Activated B cell treated with CpG ODN at 0.5 μM for 24 hours (primary cell): ENCODE measurements at regions not wholly inside any gene's neighbourhood (a gene's known extent, or its start where the extent isn't known, plus 50 kb on each side); places are given as distances from the start of the nearest gene placed in this dataset.
"Not testable (repeated sequence)": the region's sequence is repeated elsewhere in the genome, so short reads cannot be mapped to it uniquely, and the experiment has no call there.

Source experiments
- ATAC-seq: fragments of 200-7000 bp; cut with Tn5 transposase; one replicate; pipeline ENCODE4 v1.10.0; 2021; ENCODE audit warnings: low read depth, mild to moderate bottlenecking, moderate library complexity
- CTCF ChIA-PET: fragments of 350-600 bp; sonication (Branson Sonifier 250); formaldehyde crosslinking; loops from one replicate; lab custom pipeline; 2021; ENCODE audit warnings: antibody characterized with exemption; lab: Charles Lee
- POLR2A ChIA-PET: fragments of 350-600 bp; sonication (Branson Sonifier 250); formaldehyde crosslinking; loops from one replicate; lab custom pipeline; 2021; ENCODE audit warnings: antibody characterized with exemption; lab: Charles Lee
- DNase-seq: peaks from one replicate; pipeline ENCODE4 v3.0.0; 2022
- H3K27ac Mint-ChIP-seq: one replicate; pipeline ENCODE4 v1.8.0; 2020; ENCODE audit warnings: mixed read lengths
- H3K27me3 Mint-ChIP-seq: one replicate; pipeline ENCODE4 v1.8.0; 2021; ENCODE audit warnings: mixed read lengths
- H3K36me3 Mint-ChIP-seq: one replicate; pipeline ENCODE4 v1.8.0; 2021; ENCODE audit warnings: low read depth, mixed read lengths
- H3K4me1 Mint-ChIP-seq: one replicate; pipeline ENCODE4 v1.8.0; 2021; ENCODE audit warnings: mixed read lengths
- H3K4me3 Mint-ChIP-seq: one replicate; pipeline ENCODE4 v1.8.0; 2020; ENCODE audit warnings: mild to moderate bottlenecking, mixed read lengths
- H3K9me3 Mint-ChIP-seq: one replicate; pipeline ENCODE4 v1.8.0; 2020; ENCODE audit warnings: mixed read lengths
- CTCF ChIP-seq: fragments of 200-600 bp; IDR thresholded peaks from one replicate; pipeline ENCODE4 v1.8.0; 2022; ENCODE audit warnings: antibody characterized with exemption, mild to moderate bottlenecking
- intact Hi-C: fragments of 100-400 bp; cut with micrococcal nuclease; formaldehyde crosslinking; loops from one replicate; pipeline ENCODE4 v1.15.1; 2024

- peaks cover 3% of the 10 kb centered on the region for H3K9me3 Mint-ChIP-seq
- H3K4me1 Mint-ChIP-seq: no peaks in the 10 kb centered on the region
- no peak overlapping the region for H3K4me3 Mint-ChIP-seq
- no peak for ATAC-seq
- POLR2A ChIA-PET: no interaction called here
- DNase-seq: no peak
- no peak overlapping the region for H3K27ac Mint-ChIP-seq
- no peaks in the 10 kb centered on the region for H3K36me3 Mint-ChIP-seq
- intact Hi-C loops: no loop called here
- CTCF ChIA-PET: no interaction called here
- no peaks in the 10 kb centered on the region for H3K27me3 Mint-ChIP-seq
- TF ChIP-seq CTCF: no peak
These were observed 501.7 kb upstream of the SEL1L start for GRCh38 chr14:82035397-82035796.

- POLR2A ChIA-PET, CTCF ChIA-PET: not testable (repeated sequence)
These were observed 504.4 kb upstream of the SEL1L start for GRCh38 chr14:82038066-82038465.

GRCh38 chr14:82045339-82045738, 511.7 kb upstream of the SEL1L start:
- intact Hi-C loops: no loop called here
- CTCF ChIA-PET: no interaction called here

More at GRCh38 chr14:82038066-82038465, 504.4 kb upstream of the SEL1L start:
- ATAC-seq, DNase-seq, H3K27ac Mint-ChIP-seq, H3K9me3 Mint-ChIP-seq, H3K4me1 Mint-ChIP-seq, H3K27me3 Mint-ChIP-seq, H3K4me3 Mint-ChIP-seq, H3K36me3 Mint-ChIP-seq, intact Hi-C loops: not testable (repeated sequence)

GRCh38 chr14:82046512-82047226, 513.0 kb upstream of the SEL1L start:
- Mint-ChIP-seq H3K4me3 (no peak overlapping the region), H3K9me3 (peaks cover 4% of the 10 kb centered on the region), H3K4me1 (no peaks in the 10 kb centered on the region), H3K27me3 (no peaks in the 10 kb centered on the region), H3K27ac (no peak overlapping the region), H3K36me3 (no peaks in the 10 kb centered on the region)
- ChIA-PET CTCF (no interaction called here), POLR2A (no interaction called here)
- no peak for ATAC-seq
- TF ChIP-seq CTCF: no peak
- no peak for DNase-seq
- intact Hi-C loops: no loop called here

More at GRCh38 chr14:82045339-82045738, 511.7 kb upstream of the SEL1L start:
- H3K36me3 Mint-ChIP-seq: no peaks in the 10 kb centered on the region
- H3K27me3 Mint-ChIP-seq: no peaks in the 10 kb centered on the region
- TF ChIP-seq CTCF: no peak
- DNase-seq (no peak), ATAC-seq (no peak)
- no peak overlapping the region for H3K4me3 Mint-ChIP-seq
- POLR2A ChIA-PET: no interaction called here
- no peaks in the 10 kb centered on the region for H3K9me3 Mint-ChIP-seq
- H3K4me1 Mint-ChIP-seq: no peaks in the 10 kb centered on the region
- H3K27ac Mint-ChIP-seq: no peak overlapping the region

- ChIA-PET POLR2A (no interaction called here), CTCF (no interaction called here)
- H3K36me3 Mint-ChIP-seq: no peaks in the 10 kb centered on the region
- peaks cover 4% of the 10 kb centered on the region for H3K9me3 Mint-ChIP-seq
- no peak for TF ChIP-seq CTCF
- ATAC-seq (no peak), DNase-seq (no peak)
- H3K4me1 Mint-ChIP-seq: no peaks in the 10 kb centered on the region
- intact Hi-C loops: no loop called here
- no peak overlapping the region for H3K27ac Mint-ChIP-seq
- no peak overlapping the region for H3K4me3 Mint-ChIP-seq
- H3K27me3 Mint-ChIP-seq: no peaks in the 10 kb centered on the region
These were observed 514.3 kb upstream of the SEL1L start for GRCh38 chr14:82047777-82048470.
